Liver (tissue), 3 donors: ENCODE measurements at regions not wholly inside any gene's neighbourhood (a gene's known extent, or its start where the extent isn't known, plus 50 kb on each side); places are given as distances from the start of the nearest gene placed in this dataset.

Source experiments
- CTCF ChIP-seq: fragments of 150-350 bp; IDR thresholded peaks from 2 replicates; pipeline ENCODE4 v1.5.1; 2017; ENCODE audit warnings: improper control_type of control experiment, low read depth, low read length; ENCODE audit not compliant: missing input control
- RAD21 ChIP-seq, 2 donors: IDR thresholded peaks; 2 replicates each; pipeline ENCODE4 v1.6.1; 2016; ENCODE audit warnings: antibody characterized with exemption in 2 of 2, mild to moderate bottlenecking in 2 of 2
- donor health status: healthy.
- donor health status: healthy.

- TF ChIP-seq RAD21 (IDR thresholded peaks at IDR 0.05) (no peak), CTCF (no peak)
Measured at GRCh38 chr3:150070271-150070670, 99.6 kb upstream of the PFN2 start.
